Endodermal cell (in vitro differentiated cells): ENCODE measurements at regions not wholly inside any gene's neighbourhood (a gene's known extent, or its start where the extent isn't known, plus 50 kb on each side); places are given as distances from the start of the nearest gene placed in this dataset.

ENCODE experiments used
- DNase-seq: peaks from one replicate; pipeline ENCODE4 v3.0.0-alpha.2; 2017
- H3K27ac ChIP-seq: 2 replicates; pipeline ENCODE4 v1.5.1; 2013; ENCODE audit warnings: mild to moderate bottlenecking, low read depth, low read length, moderate library complexity
- H3K27me3 ChIP-seq: 2 replicates; pipeline ENCODE4 v1.6.1; 2013; ENCODE audit warnings: mild to moderate bottlenecking, low read length, moderate library complexity; ENCODE audit not compliant: insufficient read depth, control insufficient read depth, poor library complexity, severe bottlenecking
- H3K36me3 ChIP-seq: 2 replicates; pipeline ENCODE4 v1.7.0; 2013; ENCODE audit warnings: mild to moderate bottlenecking, low read length, moderate library complexity; ENCODE audit not compliant: control insufficient read depth, insufficient read depth
- H3K4me1 ChIP-seq: one replicate; pipeline ENCODE4 v1.7.0; 2013; ENCODE audit warnings: low read length; ENCODE audit not compliant: control insufficient read depth, insufficient read depth
- H3K4me3 ChIP-seq: 2 replicates; pipeline ENCODE4 v1.5.1; 2013; ENCODE audit warnings: mild to moderate bottlenecking, low read length, moderate library complexity
- H3K9ac ChIP-seq: 2 replicates; pipeline ENCODE4 v1.6.1; 2013; ENCODE audit warnings: mild to moderate bottlenecking, low read length, moderate library complexity; ENCODE audit not compliant: poor library complexity, severe bottlenecking; ENCODE audit errors: extremely low read depth
- H3K9me3 ChIP-seq: 2 replicates; pipeline ENCODE4 v1.6.1; 2013; ENCODE audit warnings: mild to moderate bottlenecking, low read length, moderate library complexity; ENCODE audit not compliant: control insufficient read depth
- H3K27ac Mint-ChIP-seq: 2 replicates; pipeline ENCODE4 v1.8.0; 2020; ENCODE audit warnings: mixed read lengths
- H3K27me3 Mint-ChIP-seq: 2 replicates; pipeline ENCODE4 v1.8.0; 2021; ENCODE audit warnings: mild to moderate bottlenecking, mixed read lengths; ENCODE audit not compliant: insufficient read depth
- H3K36me3 Mint-ChIP-seq: 2 replicates; pipeline ENCODE4 v1.8.0; 2020; ENCODE audit warnings: low read depth, mixed read lengths
- H3K4me1 Mint-ChIP-seq: 2 replicates; pipeline ENCODE4 v1.8.0; 2020; ENCODE audit warnings: mixed read lengths
- H3K4me3 Mint-ChIP-seq: 2 replicates; pipeline ENCODE4 v1.8.0; 2020; ENCODE audit warnings: mild to moderate bottlenecking, moderate library complexity, mixed read lengths
- H3K9me3 Mint-ChIP-seq: 2 replicates; pipeline ENCODE4 v1.8.0; 2020; ENCODE audit warnings: mild to moderate bottlenecking, mixed read lengths
- WGBS, 2 experiments: methylation state at CpG; one replicate each; pipeline versions ENCODE4 v1.1.5 to v1.1.7; 2013; ENCODE audit warnings: missing lambda C conversion rate in 2 of 2, mixed read lengths in 1 of 2; ENCODE audit not compliant: insufficient coverage in 1 of 2, insufficient read length in 1 of 2; 5-methylcytosine and 5-hydroxymethylcytosine counted together
- TF ChIP-seq, protein P1 (sequence below): fragments of 200-600 bp; sonication (generic); conservative IDR thresholded peaks from 2 replicates; pipeline ENCODE4 v1.5.0; 2021; ENCODE audit warnings: antibody characterized with exemption, mild to moderate bottlenecking

DNA sequence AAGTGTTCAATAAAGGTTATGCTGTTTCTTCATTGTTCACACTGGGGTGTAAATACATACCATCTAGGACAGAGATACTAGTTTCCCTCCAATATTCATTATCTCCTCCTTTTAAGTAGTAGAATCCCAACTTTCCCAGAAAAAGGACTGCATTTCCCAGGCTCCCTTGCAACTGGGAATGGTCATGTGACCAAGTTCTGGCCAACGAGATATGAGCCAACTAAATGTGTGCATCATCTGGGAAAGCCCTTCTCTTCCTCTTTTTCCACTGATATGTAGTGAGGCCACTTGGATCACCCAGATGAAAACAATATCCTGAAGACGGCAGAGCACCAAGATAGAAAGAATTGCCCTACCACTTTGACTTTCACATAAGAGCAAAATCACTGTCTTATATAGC is 97.9 kb upstream of the PTPRT start:
- H3K4me1 ChIP-seq, result no peaks in the 10 kb centered on the region
- Mint-ChIP-seq H3K4me1 (peaks cover 2% of the 10 kb centered on the region), H3K4me3 (no peak overlapping the region), H3K36me3 (no peaks in the 10 kb centered on the region), H3K9me3 (peaks cover 22% of the 10 kb centered on the region), H3K27ac (no peak overlapping the region), H3K27me3 (peaks cover 4% of the 10 kb centered on the region)
- H3K9me3 ChIP-seq, result peaks cover 11% of the 10 kb centered on the region
- no peaks in the 10 kb centered on the region for H3K36me3 ChIP-seq
- H3K4me3 ChIP-seq, result no peak overlapping the region
- no peaks in the 10 kb centered on the region for H3K27me3 ChIP-seq
- TF ChIP-seq, protein P1, sequence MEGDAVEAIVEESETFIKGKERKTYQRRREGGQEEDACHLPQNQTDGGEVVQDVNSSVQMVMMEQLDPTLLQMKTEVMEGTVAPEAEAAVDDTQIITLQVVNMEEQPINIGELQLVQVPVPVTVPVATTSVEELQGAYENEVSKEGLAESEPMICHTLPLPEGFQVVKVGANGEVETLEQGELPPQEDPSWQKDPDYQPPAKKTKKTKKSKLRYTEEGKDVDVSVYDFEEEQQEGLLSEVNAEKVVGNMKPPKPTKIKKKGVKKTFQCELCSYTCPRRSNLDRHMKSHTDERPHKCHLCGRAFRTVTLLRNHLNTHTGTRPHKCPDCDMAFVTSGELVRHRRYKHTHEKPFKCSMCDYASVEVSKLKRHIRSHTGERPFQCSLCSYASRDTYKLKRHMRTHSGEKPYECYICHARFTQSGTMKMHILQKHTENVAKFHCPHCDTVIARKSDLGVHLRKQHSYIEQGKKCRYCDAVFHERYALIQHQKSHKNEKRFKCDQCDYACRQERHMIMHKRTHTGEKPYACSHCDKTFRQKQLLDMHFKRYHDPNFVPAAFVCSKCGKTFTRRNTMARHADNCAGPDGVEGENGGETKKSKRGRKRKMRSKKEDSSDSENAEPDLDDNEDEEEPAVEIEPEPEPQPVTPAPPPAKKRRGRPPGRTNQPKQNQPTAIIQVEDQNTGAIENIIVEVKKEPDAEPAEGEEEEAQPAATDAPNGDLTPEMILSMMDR, result no peak
- DNase-seq, result no peak
- 77 to 100% methylated on average over 1 to 2 of the region's 2 CpGs for WGBS, 2 experiments
- H3K27ac ChIP-seq, result no peak overlapping the region
- H3K9ac ChIP-seq, result no peak overlapping the region

DNA sequence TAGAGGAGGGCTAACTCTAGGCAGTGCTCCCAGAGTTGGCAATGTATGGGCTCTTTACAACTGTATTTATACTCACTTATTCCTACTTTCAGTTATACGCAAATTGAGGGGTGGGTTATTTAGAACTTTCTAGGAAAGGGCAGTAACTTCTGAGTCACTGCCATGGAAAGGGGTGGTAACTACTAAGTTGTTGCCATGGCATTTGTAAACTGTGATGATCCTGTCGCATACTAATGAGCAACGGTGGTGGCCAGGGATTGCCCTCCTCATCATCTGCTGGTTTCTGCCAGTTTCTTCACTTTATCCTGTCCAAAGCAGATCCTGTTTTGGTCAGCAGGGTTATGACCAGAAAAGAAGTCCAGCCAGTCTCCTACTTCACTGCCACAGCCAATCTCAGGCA is 95.5 kb upstream of the PTPRT start:
- no peak for DNase-seq
- TF ChIP-seq, protein P1, result no peak
- no peak overlapping the region for H3K9ac ChIP-seq
- H3K27me3 Mint-ChIP-seq, result peaks cover 4% of the 10 kb centered on the region
- 92 to 95% methylated on average over 2 to 3 of the region's 3 CpGs for WGBS, 2 experiments
- H3K36me3 Mint-ChIP-seq, result no peaks in the 10 kb centered on the region
- H3K9me3 ChIP-seq, result peaks cover 11% of the 10 kb centered on the region
- no peak overlapping the region for H3K27ac Mint-ChIP-seq
- no peak overlapping the region for H3K4me3 Mint-ChIP-seq
- no peak overlapping the region for H3K27ac ChIP-seq
- H3K4me1 ChIP-seq, result no peaks in the 10 kb centered on the region
- H3K4me1 Mint-ChIP-seq, result no peaks in the 10 kb centered on the region
- no peaks in the 10 kb centered on the region for H3K36me3 ChIP-seq
- H3K4me3 ChIP-seq, result no peak overlapping the region
- H3K27me3 ChIP-seq, result no peaks in the 10 kb centered on the region
- H3K9me3 Mint-ChIP-seq, result peaks cover 22% of the 10 kb centered on the region

DNA sequence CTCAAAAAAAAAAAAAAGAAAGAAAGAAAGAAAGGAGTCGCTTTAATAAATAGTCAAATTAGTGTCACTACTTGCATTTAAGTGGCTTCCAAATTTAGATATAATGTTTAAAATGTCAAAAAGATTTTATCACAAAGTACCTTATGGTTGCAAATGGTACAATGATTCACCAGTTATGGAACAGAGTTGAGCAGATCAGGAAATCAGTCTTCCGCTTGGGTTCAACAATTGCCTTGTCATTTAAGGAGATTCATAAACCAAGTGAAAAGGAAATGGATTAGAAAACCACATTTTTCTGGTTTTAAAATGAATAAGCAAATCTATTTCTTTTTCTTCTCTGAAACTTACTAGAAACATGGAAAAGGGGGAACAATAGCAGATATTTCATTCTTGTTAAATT is 94.8 kb upstream of the PTPRT start:
- 90 to 100% methylated on average over 1 of the region's 2 CpGs for WGBS, 2 experiments
- Histone ChIP-seq H3K27ac (no peak overlapping the region), H3K36me3 (no peaks in the 10 kb centered on the region), H3K4me3 (no peak overlapping the region), H3K9ac (no peak overlapping the region), H3K27me3 (no peaks in the 10 kb centered on the region), H3K9me3 (peaks cover 11% of the 10 kb centered on the region), H3K4me1 (no peaks in the 10 kb centered on the region)
- DNase-seq, result no peak
- H3K4me1 Mint-ChIP-seq, result no peaks in the 10 kb centered on the region
- peaks cover 4% of the 10 kb centered on the region for H3K27me3 Mint-ChIP-seq
- peaks cover 22% of the 10 kb centered on the region for H3K9me3 Mint-ChIP-seq
- TF ChIP-seq, protein P1, result no peak
- H3K27ac Mint-ChIP-seq, result no peak overlapping the region
- H3K36me3 Mint-ChIP-seq, result no peaks in the 10 kb centered on the region
- no peak overlapping the region for H3K4me3 Mint-ChIP-seq
